ENCODE measurements at regions not wholly inside any gene's neighbourhood (a gene's known extent, or its start where the extent isn't known, plus 50 kb on each side); places are given as distances from the start of the nearest gene placed in this dataset.

GRCh38 chr10:60998932-60999331, 54.9 kb upstream of the RHOBTB1 start:
- TF ChIP-seq TEAD4 (IDR thresholded peaks at IDR 0.05) (no peak), ZBTB7A (IDR thresholded peaks at IDR 0.05; ENCODE audit: low read depth) (no peak), EGR1 (IDR thresholded peaks at IDR 0.05) (no peak), REST (IDR thresholded peaks at IDR 0.05; ENCODE audit: low read depth) (no peak), TAF1 (IDR thresholded peaks at IDR 0.05; ENCODE audit: low read depth) (no peak), MAX (IDR thresholded peaks at IDR 0.05) (no peak)

GRCh38 chr10:60994128-60994527, 50.1 kb upstream of the RHOBTB1 start:
- TF ChIP-seq EP300 (IDR thresholded peaks at IDR 0.05; ENCODE audit: borderline replicate concordance) (no peak), YY1 (IDR thresholded peaks at IDR 0.05; ENCODE audit: low read depth) (no peak), TAF1 (IDR thresholded peaks at IDR 0.05; ENCODE audit: low read depth) (no peak), NFIC (IDR thresholded peaks at IDR 0.05) (no peak), USF1 (IDR thresholded peaks at IDR 0.05) (no peak), REST (IDR thresholded peaks at IDR 0.05; ENCODE audit: low read depth) (no peak), ZBTB7A (IDR thresholded peaks at IDR 0.05; ENCODE audit: low read depth) (no peak), CREB1 (IDR thresholded peaks at IDR 0.05; ENCODE audit: low read depth) (no peak), MAX (IDR thresholded peaks at IDR 0.05) (no peak), TCF12 (IDR thresholded peaks at IDR 0.05; ENCODE audit: low read depth) (no peak), RAD21 (IDR thresholded peaks at IDR 0.05; ENCODE audit: low read depth) (no peak), CEBPB (IDR thresholded peaks at IDR 0.05) (no peak), FOXM1 (IDR thresholded peaks at IDR 0.05; ENCODE audit: borderline replicate concordance, low read depth) (no peak), TEAD4 (IDR thresholded peaks at IDR 0.05) (no peak), EGR1 (IDR thresholded peaks at IDR 0.05) (no peak)
